Astrocyte (in vitro differentiated cells and primary cell): ENCODE measurements at regions not wholly inside any gene's neighbourhood (a gene's known extent, or its start where the extent isn't known, plus 50 kb on each side); places are given as distances from the start of the nearest gene placed in this dataset.

ENCODE experiments used
- EZH2 ChIP-seq: IDR thresholded peaks from 2 replicates; pipeline ENCODE4 v1.6.1; 2012; ENCODE audit warnings: mild to moderate bottlenecking, low read length, inconsistent platforms; ENCODE audit not compliant: insufficient read depth
- TF ChIP-seq, protein P1 (sequence below): IDR thresholded peaks from 2 replicates; pipeline ENCODE4 v1.5.1; 2011; ENCODE audit warnings: low read depth, mild to moderate bottlenecking, inconsistent platforms, low read length, moderate library complexity; ENCODE audit not compliant: insufficient read depth

DNA sequence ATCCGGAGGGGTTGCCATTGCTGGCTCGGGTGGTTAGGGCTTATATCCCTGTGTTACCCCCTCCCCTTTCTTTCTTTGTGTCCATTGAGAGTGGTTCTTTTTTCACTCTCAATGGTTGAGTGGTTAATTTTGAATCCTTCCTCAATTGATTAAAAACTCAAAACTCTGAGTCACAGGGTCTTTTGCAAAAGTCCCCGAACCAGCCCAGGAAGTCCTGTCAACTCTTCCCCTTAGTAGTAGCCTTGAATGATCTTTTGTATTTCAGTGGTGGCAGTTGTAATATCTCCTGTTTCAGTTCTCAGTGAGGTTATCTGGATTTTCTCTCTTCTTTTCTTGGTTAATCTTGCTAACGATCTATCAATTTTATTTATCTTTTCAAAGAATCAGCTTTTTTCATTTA is 170.0 kb upstream of the GYPA start:
- TF ChIP-seq, protein P1, sequence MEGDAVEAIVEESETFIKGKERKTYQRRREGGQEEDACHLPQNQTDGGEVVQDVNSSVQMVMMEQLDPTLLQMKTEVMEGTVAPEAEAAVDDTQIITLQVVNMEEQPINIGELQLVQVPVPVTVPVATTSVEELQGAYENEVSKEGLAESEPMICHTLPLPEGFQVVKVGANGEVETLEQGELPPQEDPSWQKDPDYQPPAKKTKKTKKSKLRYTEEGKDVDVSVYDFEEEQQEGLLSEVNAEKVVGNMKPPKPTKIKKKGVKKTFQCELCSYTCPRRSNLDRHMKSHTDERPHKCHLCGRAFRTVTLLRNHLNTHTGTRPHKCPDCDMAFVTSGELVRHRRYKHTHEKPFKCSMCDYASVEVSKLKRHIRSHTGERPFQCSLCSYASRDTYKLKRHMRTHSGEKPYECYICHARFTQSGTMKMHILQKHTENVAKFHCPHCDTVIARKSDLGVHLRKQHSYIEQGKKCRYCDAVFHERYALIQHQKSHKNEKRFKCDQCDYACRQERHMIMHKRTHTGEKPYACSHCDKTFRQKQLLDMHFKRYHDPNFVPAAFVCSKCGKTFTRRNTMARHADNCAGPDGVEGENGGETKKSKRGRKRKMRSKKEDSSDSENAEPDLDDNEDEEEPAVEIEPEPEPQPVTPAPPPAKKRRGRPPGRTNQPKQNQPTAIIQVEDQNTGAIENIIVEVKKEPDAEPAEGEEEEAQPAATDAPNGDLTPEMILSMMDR = no peak
- no peak for TF ChIP-seq EZH2
